ENCODE measurements at regions not wholly inside any gene's neighbourhood (a gene's known extent, or its start where the extent isn't known, plus 50 kb on each side); places are given as distances from the start of the nearest gene placed in this dataset.

DNA sequence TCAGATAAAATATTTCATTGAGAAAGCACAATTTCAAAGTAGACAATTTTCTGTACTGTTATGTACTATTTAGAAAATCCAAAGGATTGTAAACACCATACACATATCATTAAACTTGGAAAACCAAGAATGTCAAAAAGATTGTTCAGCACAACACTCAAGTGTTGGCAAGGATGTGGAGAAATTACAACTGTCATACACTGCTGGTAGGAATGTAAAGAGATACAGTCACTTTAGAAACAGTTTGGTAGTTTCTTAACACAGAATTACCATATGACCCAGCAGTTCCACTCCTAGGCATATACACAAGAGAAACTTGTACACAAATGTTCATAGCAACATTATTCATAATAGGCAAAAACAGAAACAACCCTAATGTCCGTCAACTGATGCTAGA is 71.2 kb downstream of the OR2K2 start:
- no peak overlapping the region for H3K27ac ChIP-seq (ENCODE audit: low read depth, low read length)
- no peaks in the 10 kb centered on the region for H3K79me2 ChIP-seq (ENCODE audit: insufficient read depth, low read length)
- no peaks in the 10 kb centered on the region for H3K4me1 ChIP-seq (ENCODE audit: control insufficient read depth in 1 of 2, insufficient read depth in 2 of 2, low read length in 2 of 2)
- TF ChIP-seq TCF7L2 (IDR thresholded peaks at IDR 0.05; ENCODE audit: borderline replicate concordance, extremely low read depth, insufficient read depth, insufficient read length) (no peak), RAD21 (IDR thresholded peaks at IDR 0.05; ENCODE audit: low read depth) (no peak), CEBPB (IDR thresholded peaks at IDR 0.05; ENCODE audit: low read depth) (no peak), SRF (IDR thresholded peaks at IDR 0.05; ENCODE audit: low read depth) (no peak), EZH2phosphoT487 (IDR thresholded peaks at IDR 0.05; ENCODE audit: borderline replicate concordance) (no peak), ZNF274 (IDR thresholded peaks at IDR 0.05; ENCODE audit: low read depth, low read length) (no peak), CTCF (IDR thresholded peaks at IDR 0.05 in 2 of 3, conservative IDR thresholded peaks at IDR 0.05 in 1 of 3; ENCODE audit: borderline replicate concordance in 1 of 3, insufficient read depth in 1 of 3, low read depth in 2 of 3, low read length in 2 of 3) (no peak), SP1 (IDR thresholded peaks at IDR 0.05; ENCODE audit: low read depth) (no peak)
- TF ChIP-seq, protein P1, sequence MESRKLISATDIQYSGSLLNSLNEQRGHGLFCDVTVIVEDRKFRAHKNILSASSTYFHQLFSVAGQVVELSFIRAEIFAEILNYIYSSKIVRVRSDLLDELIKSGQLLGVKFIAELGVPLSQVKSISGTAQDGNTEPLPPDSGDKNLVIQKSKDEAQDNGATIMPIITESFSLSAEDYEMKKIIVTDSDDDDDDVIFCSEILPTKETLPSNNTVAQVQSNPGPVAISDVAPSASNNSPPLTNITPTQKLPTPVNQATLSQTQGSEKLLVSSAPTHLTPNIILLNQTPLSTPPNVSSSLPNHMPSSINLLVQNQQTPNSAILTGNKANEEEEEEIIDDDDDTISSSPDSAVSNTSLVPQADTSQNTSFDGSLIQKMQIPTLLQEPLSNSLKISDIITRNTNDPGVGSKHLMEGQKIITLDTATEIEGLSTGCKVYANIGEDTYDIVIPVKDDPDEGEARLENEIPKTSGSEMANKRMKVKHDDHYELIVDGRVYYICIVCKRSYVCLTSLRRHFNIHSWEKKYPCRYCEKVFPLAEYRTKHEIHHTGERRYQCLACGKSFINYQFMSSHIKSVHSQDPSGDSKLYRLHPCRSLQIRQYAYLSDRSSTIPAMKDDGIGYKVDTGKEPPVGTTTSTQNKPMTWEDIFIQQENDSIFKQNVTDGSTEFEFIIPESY (IDR thresholded peaks at IDR 0.05; ENCODE audit: extremely low read depth, insufficient replicate concordance, low read length), result no peak
- CTCF ChIA-PET, result no interaction called here
- no peak overlapping the region for H3K4me3 ChIP-seq (replicated peaks in 1 of 2; ENCODE audit: low read depth in 1 of 2, low read length in 2 of 2)
- H3K4me2 ChIP-seq (ENCODE audit: low read length), result no peak overlapping the region
- H3K9ac ChIP-seq (ENCODE audit: low read length), result no peak overlapping the region
- RAD21 ChIA-PET (ENCODE audit: low non-redundant PET in 1 of 2, low total read pairs in 2 of 2, uncharacterized antibody in 2 of 2, unreplicated experiment in 2 of 2), result no interaction called here
- no peaks in the 10 kb centered on the region for H3K9me3 ChIP-seq (ENCODE audit: control insufficient read depth in 1 of 2, insufficient read depth in 1 of 2, low read depth in 1 of 2, low read length in 2 of 2)
- no peak for DNase-seq (ENCODE audit: low read depth, low spot score)
- no peaks in the 10 kb centered on the region for H4K20me1 ChIP-seq (ENCODE audit: insufficient read depth)
- intact Hi-C loops (cut with micrococcal nuclease), result no loop called here
- no peaks in the 10 kb centered on the region for H3K36me3 ChIP-seq (ENCODE audit: control insufficient read depth in 1 of 2, insufficient read depth in 2 of 2, low read length in 2 of 2)
- no peak overlapping the region for H2AFZ ChIP-seq (ENCODE audit: low read depth, low read length, poor library complexity, severe bottlenecking)
- H3K9me2 ChIP-seq (ENCODE audit: insufficient read depth), result no peaks in the 10 kb centered on the region
- ATAC-seq, result no peak
- POLR2A ChIA-PET, result no interaction called here
- H3K27me3 ChIP-seq (ENCODE audit: insufficient read depth, low read length), result no peaks in the 10 kb centered on the region
- BruUV-seq (replicated peaks), result no TSS peak

Data from HCT116 (cell line).